ENCODE measurements at regions not wholly inside any gene's neighbourhood (a gene's known extent, or its start where the extent isn't known, plus 50 kb on each side); places are given as distances from the start of the nearest gene placed in this dataset.

- Histone ChIP-seq H3K9me2 (ENCODE audit: insufficient read depth) (no peaks in the 10 kb centered on the region), H4K20me1 (ENCODE audit: insufficient read depth) (no peaks in the 10 kb centered on the region), H3K4me2 (ENCODE audit: low read length) (no peak overlapping the region), H2AFZ (ENCODE audit: low read depth, low read length, poor library complexity, severe bottlenecking) (no peak overlapping the region), H3K4me3 (replicated peaks in 1 of 2; ENCODE audit: low read depth in 1 of 2, low read length in 2 of 2) (no peak overlapping the region), H3K27me3 (ENCODE audit: insufficient read depth, low read length) (no peaks in the 10 kb centered on the region), H3K9me3 (ENCODE audit: control insufficient read depth in 1 of 2, insufficient read depth in 1 of 2, low read depth in 1 of 2, low read length in 2 of 2) (no peaks in the 10 kb centered on the region), H3K79me2 (ENCODE audit: insufficient read depth, low read length) (no peaks in the 10 kb centered on the region), H3K27ac (ENCODE audit: low read depth, low read length) (no peak overlapping the region), H3K9ac (ENCODE audit: low read length) (no peak overlapping the region), H3K4me1 (ENCODE audit: control insufficient read depth in 1 of 2, insufficient read depth in 2 of 2, low read length in 2 of 2) (no peaks in the 10 kb centered on the region), H3K36me3 (ENCODE audit: control insufficient read depth in 1 of 2, insufficient read depth in 2 of 2, low read length in 2 of 2) (no peaks in the 10 kb centered on the region)
- ChIA-PET RAD21 (ENCODE audit: low non-redundant PET in 1 of 2, low total read pairs in 2 of 2, uncharacterized antibody in 2 of 2, unreplicated experiment in 2 of 2) (no interaction called here), POLR2A (no interaction called here), CTCF (no interaction called here)
- DNase-seq (ENCODE audit: low read depth, low spot score) (no peak), ATAC-seq (no peak)
- intact Hi-C loops (cut with micrococcal nuclease): no loop called here
- no TSS peak for BruUV-seq (replicated peaks)
- TF ChIP-seq ELF1 (IDR thresholded peaks at IDR 0.05; ENCODE audit: borderline replicate concordance, low read depth) (no peak), SIN3A (IDR thresholded peaks at IDR 0.05; ENCODE audit: low read depth) (no peak), ZFX (IDR thresholded peaks at IDR 0.05) (no peak), RAD21 (IDR thresholded peaks at IDR 0.05; ENCODE audit: low read depth) (no peak), CBX3 (IDR thresholded peaks at IDR 0.05; ENCODE audit: low read depth) (no peak), TCF7L2 (IDR thresholded peaks at IDR 0.05; ENCODE audit: borderline replicate concordance, extremely low read depth, insufficient read depth, insufficient read length) (no peak), ZNF274 (IDR thresholded peaks at IDR 0.05; ENCODE audit: low read depth, low read length) (no peak), CEBPB (IDR thresholded peaks at IDR 0.05; ENCODE audit: low read depth) (no peak), EZH2 (IDR thresholded peaks at IDR 0.05) (no peak), REST (IDR thresholded peaks at IDR 0.05; ENCODE audit: low read depth) (no peak), POLR2A (IDR thresholded peaks at IDR 0.05; ENCODE audit: borderline replicate concordance, extremely low read depth, insufficient read depth, insufficient read length) (no peak), ZBTB33 (IDR thresholded peaks at IDR 0.05; ENCODE audit: extremely low read depth, insufficient replicate concordance, low read length) (no peak), EGR1 (IDR thresholded peaks at IDR 0.05; ENCODE audit: low read depth) (no peak), POLR2AphosphoS5 (IDR thresholded peaks at IDR 0.05; ENCODE audit: low read depth, low read length) (no peak)
- TF ChIP-seq, protein P1, sequence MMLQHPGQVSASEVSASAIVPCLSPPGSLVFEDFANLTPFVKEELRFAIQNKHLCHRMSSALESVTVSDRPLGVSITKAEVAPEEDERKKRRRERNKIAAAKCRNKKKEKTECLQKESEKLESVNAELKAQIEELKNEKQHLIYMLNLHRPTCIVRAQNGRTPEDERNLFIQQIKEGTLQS (IDR thresholded peaks at IDR 0.05): no peak
Observed at GRCh38 chr13:62296812-62297211, 881.2 kb upstream of the PCDH20 start.

All from HCT116 (cell line).